ENCODE measurements at regions not wholly inside any gene's neighbourhood (a gene's known extent, or its start where the extent isn't known, plus 50 kb on each side); places are given as distances from the start of the nearest gene placed in this dataset.

- Histone ChIP-seq H3K9me3 (ENCODE audit: insufficient read depth in 2 of 2, low read depth in 1 of 2, low read length in 1 of 2) (no peaks in the 10 kb centered on the region), H3K27ac (ENCODE audit: low read depth, low read length) (no peak overlapping the region), H3K14ac (ENCODE audit: insufficient read length) (no peak overlapping the region), H3K18ac (ENCODE audit: extremely low read depth, low read length) (no peak overlapping the region), H4K5ac (ENCODE audit: insufficient read length, low read depth, low read length) (no peak overlapping the region), H3K4me1 (replicated peaks in 1 of 4; ENCODE audit: control insufficient read depth in 3 of 4, insufficient read depth in 4 of 4, low read length in 3 of 4) (peaks cover 2 to 9% (median 5%) of the 10 kb centered on the region in 4 experiments; a peak in 6 of 7 replicates), H3K9ac (replicated peaks in 1 of 4; ENCODE audit: extremely low read depth in 1 of 4, low read depth in 3 of 4, low read length in 3 of 4) (no peak overlapping the region), H2AFZ (ENCODE audit: low read length) (no peak overlapping the region), H3K4me3 (ENCODE audit: extremely low read depth in 1 of 4, insufficient read depth in 2 of 4, low read depth in 3 of 4, low read length in 4 of 4) (no peak overlapping the region), H3K23ac (ENCODE audit: insufficient read length) (no peak overlapping the region), H3K27me3 (replicated peaks in 1 of 4; ENCODE audit: control insufficient read depth in 3 of 4, extremely low read depth in 1 of 4, insufficient read depth in 3 of 4, low read length in 3 of 4) (no peaks in the 10 kb centered on the region), H3K4me2 (ENCODE audit: insufficient read depth in 1 of 2, low read depth in 2 of 2, low read length in 2 of 2) (no peak overlapping the region), H2BK12ac (ENCODE audit: low read depth, low read length) (no peak overlapping the region), H4K8ac (ENCODE audit: extremely low read depth, insufficient read depth, low read length) (no peak overlapping the region), H4K91ac (replicated peaks; ENCODE audit: insufficient read length, low read length) (no peak overlapping the region), H3K56ac (replicated peaks; ENCODE audit: insufficient read length, low read depth, low read length) (no peak overlapping the region), H2BK20ac (ENCODE audit: low read length) (no peak overlapping the region), H2BK15ac (ENCODE audit: low read length) (no peak overlapping the region), H2BK5ac (ENCODE audit: low read depth, low read length) (no peak overlapping the region), H3K79me2 (ENCODE audit: control insufficient read depth in 1 of 2, insufficient read depth in 2 of 2, low read length in 2 of 2) (no peaks in the 10 kb centered on the region), H2BK120ac (replicated peaks; ENCODE audit: low read depth, low read length) (no peak overlapping the region), H2AK5ac (ENCODE audit: low read depth, low read length) (no peak overlapping the region), H3K23me2 (ENCODE audit: low read depth, low read length) (no peaks in the 10 kb centered on the region), H3K79me1 (ENCODE audit: low read depth, low read length) (no peaks in the 10 kb centered on the region), H3K4ac (replicated peaks; ENCODE audit: insufficient read length, low read depth, low read length) (no peak overlapping the region), H4K20me1 (replicated peaks in 1 of 2; ENCODE audit: control insufficient read depth in 1 of 2, insufficient read depth in 2 of 2, low read length in 2 of 2) (no peaks in the 10 kb centered on the region), H3K36me3 (ENCODE audit: control insufficient read depth in 2 of 4, insufficient read depth in 4 of 4, low read length in 3 of 4) (no peaks in the 10 kb centered on the region)
- 89% methylated on average over 3 of the region's 3 CpGs; no CpG with 5 or more reads in 1 of the 2 experiments for WGBS, 2 experiments (ENCODE audit: extremely low coverage in 1 of 2, insufficient coverage in 1 of 2, insufficient read length in 1 of 2, insufficient replicate concordance in 2 of 2, low coverage in 1 of 2, low lambda C conversion rate in 2 of 2, missing lambda C conversion rate in 1 of 2)
- POLR2A ChIA-PET (ENCODE audit: partially characterized antibody), result no interaction called here
- CTCF ChIA-PET (ENCODE audit: partially characterized antibody), result interaction anchor here (0.7 to 1.3 kb wide), 2 partner anchors 13 to 299 kb away, joined by 3 to 5 read pairs; no protein-coding TSS in a partner anchor
- TF ChIP-seq TAF7 (optimal IDR thresholded peaks at IDR 0.05; ENCODE audit: borderline replicate concordance, low read depth, low read length) (no peak), EGR1 (IDR thresholded peaks at IDR 0.05; ENCODE audit: borderline replicate concordance, low read depth, low read length) (no peak), CTBP2 (IDR thresholded peaks at IDR 0.05; ENCODE audit: borderline replicate concordance, insufficient read depth, insufficient read length, low read length) (no peak), YY1 (IDR thresholded peaks at IDR 0.05; ENCODE audit: low read depth, low read length) (no peak), CHD1 (IDR thresholded peaks at IDR 0.05; ENCODE audit: low read depth, low read length) (no peak), RNF2 (IDR thresholded peaks at IDR 0.05; ENCODE audit: borderline replicate concordance, low read depth, low read length, missing control alignments, poor library complexity, severe bottlenecking) (no peak), KDM1A (IDR thresholded peaks at IDR 0.05; ENCODE audit: borderline replicate concordance, low read length) (no peak), SIRT6 (IDR thresholded peaks at IDR 0.05; ENCODE audit: low read length) (no peak), NRF1 (IDR thresholded peaks at IDR 0.05; ENCODE audit: low read depth, low read length) (no peak), HDAC6 (IDR thresholded peaks at IDR 0.05; ENCODE audit: low read depth, low read length) (no peak), USF2 (IDR thresholded peaks at IDR 0.05; ENCODE audit: low read length) (no peak)
- DNase-seq (ENCODE audit: low read depth in 1 of 2, low spot score in 2 of 2), result no peak
- no peak for FAIRE-seq
These were observed 507.7 kb upstream of the SEMA6D start for GRCh38 chr15:47209591-47209990.

Data from H1 (cell line).